Neural cell (in vitro differentiated cells): ENCODE measurements at regions not wholly inside any gene's neighbourhood (a gene's known extent, or its start where the extent isn't known, plus 50 kb on each side); places are given as distances from the start of the nearest gene placed in this dataset.

Experiments used
- CTCF ChIP-seq: fragments of 450-650 bp; IDR thresholded peaks from 2 replicates; pipeline ENCODE4 v1.5.1; 2014; ENCODE audit warnings: antibody characterized with exemption, mild to moderate bottlenecking, moderate library complexity; ENCODE audit not compliant: poor library complexity, severe bottlenecking
- POLR2AphosphoS5 ChIP-seq: IDR thresholded peaks from 2 replicates; pipeline ENCODE4 v1.6.1; 2012
- RAD21 ChIP-seq: fragments of 450-650 bp; conservative IDR thresholded peaks from 2 replicates; pipeline ENCODE4 v1.6.1; 2014; ENCODE audit warnings: antibody characterized with exemption, mild to moderate bottlenecking, moderate library complexity
- REST ChIP-seq: IDR thresholded peaks from 2 replicates; pipeline ENCODE4 v1.6.1; 2012; ENCODE audit warnings: borderline replicate concordance

GRCh38 chr18:67650686-67651385, 134.3 kb upstream of the DSEL start:
- TF ChIP-seq CTCF (no peak), POLR2AphosphoS5 (no peak), RAD21 (no peak), REST (no peak)
